ENCODE measurements at regions not wholly inside any gene's neighbourhood (a gene's known extent, or its start where the extent isn't known, plus 50 kb on each side); places are given as distances from the start of the nearest gene placed in this dataset.

DNA sequence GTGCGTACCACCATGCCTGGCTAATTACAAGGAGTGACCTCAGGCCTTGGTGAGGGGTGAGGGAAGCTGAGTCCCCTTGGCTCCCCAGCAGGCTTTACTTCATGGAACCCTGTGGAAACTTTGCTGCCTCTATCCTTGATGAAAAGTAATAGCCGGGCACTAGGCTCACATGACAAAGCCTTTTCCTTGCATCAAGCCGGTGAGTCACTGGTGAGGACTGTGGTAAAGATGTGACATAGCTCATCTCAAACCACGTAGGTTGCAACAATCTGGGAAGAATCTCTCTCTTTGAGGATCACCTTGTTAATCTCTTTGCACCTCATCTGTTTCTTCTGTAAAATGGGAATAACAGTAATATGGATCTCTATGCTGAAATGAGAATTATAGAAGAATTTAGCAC lies 116.3 kb upstream of the SLC25A48 start:
- no peaks in the 10 kb centered on the region for H3K79me2 ChIP-seq (ENCODE audit: control insufficient read depth, insufficient read depth, low read length)
- ChIA-PET CTCF (no interaction called here), RAD21 (ENCODE audit: unreplicated experiment) (no interaction called here), SMC1A (ENCODE audit: uncharacterized antibody, unreplicated experiment) (no interaction called here), POLR2A (no interaction called here)
- in situ Hi-C loops (cut with MboI), result no loop called here
- no TSS peak for BruUV-seq (replicated peaks)
- no peak overlapping the region for H3K27ac ChIP-seq (ENCODE audit: control insufficient read depth, insufficient read depth)
- WGBS (ENCODE audit: insufficient coverage, insufficient replicate concordance, low lambda C conversion rate, missing lambda C conversion rate), result 25% methylated on average over 4 of the region's 4 CpGs
- no peaks in the 10 kb centered on the region for H3K9me3 ChIP-seq (replicated peaks; ENCODE audit: control insufficient read depth, insufficient read depth, low read length)
- no peak overlapping the region for H2AFZ ChIP-seq (ENCODE audit: control insufficient read depth, low read depth, low read length)
- H3K4me3 ChIP-seq, result no peak overlapping the region
- H3K27me3 ChIP-seq (replicated peaks in 1 of 2; ENCODE audit: control insufficient read depth in 2 of 2, insufficient read depth in 2 of 2, low read length in 1 of 2), result peaks cover 0 to 3% of the 10 kb centered on the region in 2 experiments; a peak in 1 of 4 replicates
- no peaks in the 10 kb centered on the region for H4K20me1 ChIP-seq (ENCODE audit: control insufficient read depth, insufficient read depth)
- intact Hi-C loops (cut with micrococcal nuclease; ENCODE audit: unreplicated experiment), result no loop called here
- no peak for DNase-seq (ENCODE audit: low read depth, low spot score)
- no peak for FAIRE-seq
- no peaks in the 10 kb centered on the region for H3K4me1 ChIP-seq (ENCODE audit: control insufficient read depth, insufficient read depth, low read length)
- H3K4me2 ChIP-seq (ENCODE audit: control insufficient read depth, insufficient read depth), result no peak overlapping the region
- H3K9ac ChIP-seq (ENCODE audit: control insufficient read depth, insufficient read depth, low read length), result no peak overlapping the region
- H3K36me3 ChIP-seq (ENCODE audit: control insufficient read depth in 2 of 2, insufficient read depth in 2 of 2, low read length in 1 of 2), result no peaks in the 10 kb centered on the region
- no peak for TF ChIP-seq CBX3 (IDR thresholded peaks at IDR 0.05; ENCODE audit: borderline replicate concordance, low read depth)
- TF ChIP-seq BCL11A (IDR thresholded peaks at IDR 0.05; ENCODE audit: low read depth, low read length), result no peak
- TF ChIP-seq SMAD5 (IDR thresholded peaks at IDR 0.05; ENCODE audit: low read depth), result no peak
- TF ChIP-seq, protein P1, sequence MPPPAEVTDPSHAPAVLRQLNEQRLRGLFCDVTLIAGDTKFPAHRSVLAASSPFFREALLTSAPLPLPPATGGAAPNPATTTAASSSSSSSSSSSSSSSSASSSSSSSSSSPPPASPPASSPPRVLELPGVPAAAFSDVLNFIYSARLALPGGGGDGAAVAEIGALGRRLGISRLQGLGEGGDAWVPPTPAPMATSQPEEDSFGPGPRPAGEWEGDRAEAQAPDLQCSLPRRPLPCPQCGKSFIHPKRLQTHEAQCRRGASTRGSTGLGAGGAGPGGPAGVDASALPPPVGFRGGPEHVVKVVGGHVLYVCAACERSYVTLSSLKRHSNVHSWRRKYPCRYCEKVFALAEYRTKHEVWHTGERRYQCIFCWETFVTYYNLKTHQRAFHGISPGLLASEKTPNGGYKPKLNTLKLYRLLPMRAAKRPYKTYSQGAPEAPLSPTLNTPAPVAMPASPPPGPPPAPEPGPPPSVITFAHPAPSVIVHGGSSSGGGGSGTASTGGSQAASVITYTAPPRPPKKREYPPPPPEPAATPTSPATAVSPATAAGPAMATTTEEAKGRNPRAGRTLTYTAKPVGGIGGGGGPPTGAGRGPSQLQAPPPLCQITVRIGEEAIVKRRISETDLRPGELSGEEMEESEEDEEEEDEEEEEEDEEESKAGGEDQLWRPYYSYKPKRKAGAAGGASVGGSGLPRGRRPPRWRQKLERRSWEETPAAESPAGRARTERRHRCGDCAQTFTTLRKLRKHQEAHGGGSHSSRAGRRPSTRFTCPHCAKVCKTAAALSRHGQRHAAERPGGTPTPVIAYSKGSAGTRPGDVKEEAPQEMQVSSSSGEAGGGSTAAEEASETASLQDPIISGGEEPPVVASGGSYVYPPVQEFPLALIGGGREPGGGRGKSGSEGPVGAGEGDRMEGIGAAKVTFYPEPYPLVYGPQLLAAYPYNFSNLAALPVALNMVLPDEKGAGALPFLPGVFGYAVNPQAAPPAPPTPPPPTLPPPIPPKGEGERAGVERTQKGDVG (CRISPR knock-in tag; IDR thresholded peaks at IDR 0.05), result no peak
- TF ChIP-seq JUND (IDR thresholded peaks at IDR 0.05; ENCODE audit: low read depth, low read length), result no peak
- no peak for TF ChIP-seq TAF1 (IDR thresholded peaks at IDR 0.05; ENCODE audit: borderline replicate concordance, low read depth, low read length)
- no peak for TF ChIP-seq POLR2AphosphoS5 (IDR thresholded peaks at IDR 0.05; ENCODE audit: low read length)
- TF ChIP-seq, protein P2, sequence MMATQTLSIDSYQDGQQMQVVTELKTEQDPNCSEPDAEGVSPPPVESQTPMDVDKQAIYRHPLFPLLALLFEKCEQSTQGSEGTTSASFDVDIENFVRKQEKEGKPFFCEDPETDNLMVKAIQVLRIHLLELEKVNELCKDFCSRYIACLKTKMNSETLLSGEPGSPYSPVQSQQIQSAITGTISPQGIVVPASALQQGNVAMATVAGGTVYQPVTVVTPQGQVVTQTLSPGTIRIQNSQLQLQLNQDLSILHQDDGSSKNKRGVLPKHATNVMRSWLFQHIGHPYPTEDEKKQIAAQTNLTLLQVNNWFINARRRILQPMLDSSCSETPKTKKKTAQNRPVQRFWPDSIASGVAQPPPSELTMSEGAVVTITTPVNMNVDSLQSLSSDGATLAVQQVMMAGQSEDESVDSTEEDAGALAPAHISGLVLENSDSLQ (IDR thresholded peaks at IDR 0.05), result no peak
- TF ChIP-seq ZZZ3 (IDR thresholded peaks at IDR 0.05; ENCODE audit: control insufficient read depth, insufficient read length, low read depth), result no peak
- TF ChIP-seq, protein P3, sequence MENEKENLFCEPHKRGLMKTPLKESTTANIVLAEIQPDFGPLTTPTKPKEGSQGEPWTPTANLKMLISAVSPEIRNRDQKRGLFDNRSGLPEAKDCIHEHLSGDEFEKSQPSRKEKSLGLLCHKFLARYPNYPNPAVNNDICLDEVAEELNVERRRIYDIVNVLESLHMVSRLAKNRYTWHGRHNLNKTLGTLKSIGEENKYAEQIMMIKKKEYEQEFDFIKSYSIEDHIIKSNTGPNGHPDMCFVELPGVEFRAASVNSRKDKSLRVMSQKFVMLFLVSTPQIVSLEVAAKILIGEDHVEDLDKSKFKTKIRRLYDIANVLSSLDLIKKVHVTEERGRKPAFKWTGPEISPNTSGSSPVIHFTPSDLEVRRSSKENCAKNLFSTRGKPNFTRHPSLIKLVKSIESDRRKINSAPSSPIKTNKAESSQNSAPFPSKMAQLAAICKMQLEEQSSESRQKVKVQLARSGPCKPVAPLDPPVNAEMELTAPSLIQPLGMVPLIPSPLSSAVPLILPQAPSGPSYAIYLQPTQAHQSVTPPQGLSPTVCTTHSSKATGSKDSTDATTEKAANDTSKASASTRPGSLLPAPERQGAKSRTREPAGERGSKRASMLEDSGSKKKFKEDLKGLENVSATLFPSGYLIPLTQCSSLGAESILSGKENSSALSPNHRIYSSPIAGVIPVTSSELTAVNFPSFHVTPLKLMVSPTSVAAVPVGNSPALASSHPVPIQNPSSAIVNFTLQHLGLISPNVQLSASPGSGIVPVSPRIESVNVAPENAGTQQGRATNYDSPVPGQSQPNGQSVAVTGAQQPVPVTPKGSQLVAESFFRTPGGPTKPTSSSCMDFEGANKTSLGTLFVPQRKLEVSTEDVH (IDR thresholded peaks at IDR 0.05; ENCODE audit: low read depth, partially characterized antibody), result no peak
- no peak for TF ChIP-seq HDAC2 (IDR thresholded peaks at IDR 0.05)
- TF ChIP-seq IKZF2 (IDR thresholded peaks at IDR 0.05), result no peak
- TF ChIP-seq NR2F1 (conservative IDR thresholded peaks at IDR 0.05), result no peak
- no peak for ATAC-seq

All from GM12878 (cell line).